Fibroblast of upper back skin (primary cell): ENCODE measurements at regions not wholly inside any gene's neighbourhood (a gene's known extent, or its start where the extent isn't known, plus 50 kb on each side); places are given as distances from the start of the nearest gene placed in this dataset.
A peak's percentile ranks its signal among the peaks of the same experiment; 100 is the strongest.

ENCODE experiments used
- DNase-seq: peaks from one replicate; pipeline ENCODE4 v3.0.0-alpha.2; 2013

- DNase-seq: peak; percentile 20
Observed at GRCh38 chr1:14055442-14056223, 355.6 kb downstream of the PRDM2 start.

GRCh38 chr1:14057640-14058039, 357.7 kb downstream of the PRDM2 start:
- no peak for DNase-seq

GRCh38 chr1:14061204-14061603, 361.2 kb downstream of the PRDM2 start:
- no peak for DNase-seq

- no peak for DNase-seq
Observed at GRCh38 chr1:14061722-14062121, 361.7 kb downstream of the PRDM2 start.

GRCh38 chr1:14062669-14063068, 362.7 kb downstream of the PRDM2 start:
- DNase-seq: no peak

GRCh38 chr1:14064649-14065442, 364.9 kb downstream of the PRDM2 start:
- no peak for DNase-seq

GRCh38 chr1:14065486-14065885, 365.5 kb downstream of the PRDM2 start:
- no peak for DNase-seq

- no peak for DNase-seq
Observed at GRCh38 chr1:14067036-14067435, 367.0 kb downstream of the PRDM2 start.

- DNase-seq: no peak
Observed at GRCh38 chr1:14067711-14068110, 367.7 kb downstream of the PRDM2 start.

GRCh38 chr1:14071581-14071980, 371.6 kb downstream of the PRDM2 start:
- DNase-seq: no peak

GRCh38 chr1:14080653-14081052, 380.7 kb downstream of the PRDM2 start:
- DNase-seq: no peak

GRCh38 chr1:14082331-14082730, 382.3 kb downstream of the PRDM2 start:
- no peak for DNase-seq

GRCh38 chr1:14083277-14083676, 383.3 kb downstream of the PRDM2 start:
- DNase-seq: no peak

GRCh38 chr1:14083706-14084105, 383.7 kb downstream of the PRDM2 start:
- no peak for DNase-seq

- DNase-seq: no peak
Observed at GRCh38 chr1:14090062-14090461, 390.1 kb downstream of the PRDM2 start.

- no peak for DNase-seq
Observed at GRCh38 chr1:14090531-14090930, 390.5 kb downstream of the PRDM2 start.

GRCh38 chr1:14094611-14095400, 394.8 kb downstream of the PRDM2 start:
- DNase-seq: peak; percentile 9

GRCh38 chr1:14098294-14098913, 398.4 kb downstream of the PRDM2 start:
- peak; percentile 1 for DNase-seq

GRCh38 chr1:14100444-14100843, 400.5 kb downstream of the PRDM2 start:
- DNase-seq: no peak

GRCh38 chr1:14100919-14101318, 400.9 kb downstream of the PRDM2 start:
- no peak for DNase-seq

GRCh38 chr1:14102180-14102579, 402.2 kb downstream of the PRDM2 start:
- no peak for DNase-seq

- DNase-seq: no peak
Observed at GRCh38 chr1:14103878-14104430, 404.0 kb downstream of the PRDM2 start.

GRCh38 chr1:14106126-14106525, 406.1 kb downstream of the PRDM2 start:
- no peak for DNase-seq
